ENCODE measurements at regions not wholly inside any gene's neighbourhood (a gene's known extent, or its start where the extent isn't known, plus 50 kb on each side); places are given as distances from the start of the nearest gene placed in this dataset.

- TF ChIP-seq CTCF (IDR thresholded peaks at IDR 0.05) (no peak), POLR2A (IDR thresholded peaks at IDR 0.05) (no peak)
Observed at GRCh38 chr12:17438141-17438540, 651.9 kb downstream of the RERGL start.

All from uterus (tissue), 2 donors.